ENCODE measurements at regions not wholly inside any gene's neighbourhood (a gene's known extent, or its start where the extent isn't known, plus 50 kb on each side); places are given as distances from the start of the nearest gene placed in this dataset.

- DNase-seq, result no peak
Measured at GRCh38 chr5:104431981-104432380, 869.4 kb upstream of the NUDT12 start.

GRCh38 chr5:104431002-104431620 lies 868.5 kb upstream of the NUDT12 start:
- DNase-seq, result no peak

GRCh38 chr5:104429911-104430310 lies 867.3 kb upstream of the NUDT12 start:
- no peak for DNase-seq

- DNase-seq, result no peak
Measured at GRCh38 chr5:104421431-104421830, 858.8 kb upstream of the NUDT12 start.

- DNase-seq, result no peak
Measured at GRCh38 chr5:104418056-104418455, 855.5 kb upstream of the NUDT12 start.

- no peak for DNase-seq
Measured at GRCh38 chr5:104412649-104413240, 850.2 kb upstream of the NUDT12 start.

- DNase-seq, result no peak
Measured at GRCh38 chr5:104400941-104401340, 838.4 kb upstream of the NUDT12 start.

- no peak for DNase-seq
Measured at GRCh38 chr5:104385906-104386305, 823.3 kb upstream of the NUDT12 start.

GRCh38 chr5:104375345-104375744 lies 812.8 kb upstream of the NUDT12 start:
- DNase-seq, result no peak

GRCh38 chr5:104372796-104373195 lies 810.2 kb upstream of the NUDT12 start:
- no peak for DNase-seq

- no peak for DNase-seq
Measured at GRCh38 chr5:104372376-104372775, 809.8 kb upstream of the NUDT12 start.

- DNase-seq, result no peak
Measured at GRCh38 chr5:104370523-104370922, 807.9 kb upstream of the NUDT12 start.

GRCh38 chr5:104367978-104368377 lies 805.4 kb upstream of the NUDT12 start:
- no peak for DNase-seq

- no peak for DNase-seq
Measured at GRCh38 chr5:104363567-104363966, 801.0 kb upstream of the NUDT12 start.

- DNase-seq, result no peak
Measured at GRCh38 chr5:104361932-104362331, 799.3 kb upstream of the NUDT12 start.

GRCh38 chr5:104355350-104355749 lies 792.8 kb upstream of the NUDT12 start:
- DNase-seq, result no peak

GRCh38 chr5:104353371-104353770 lies 790.8 kb upstream of the NUDT12 start:
- DNase-seq, result no peak

- DNase-seq, result no peak
Measured at GRCh38 chr5:104352954-104353353, 790.4 kb upstream of the NUDT12 start.

GRCh38 chr5:104347119-104347708 lies 784.6 kb upstream of the NUDT12 start:
- DNase-seq, result no peak

GRCh38 chr5:104345222-104346016 lies 782.8 kb upstream of the NUDT12 start:
- DNase-seq, result no peak

- no peak for DNase-seq
Measured at GRCh38 chr5:104344809-104345208, 782.2 kb upstream of the NUDT12 start.

- DNase-seq, result no peak
Measured at GRCh38 chr5:104327801-104328200, 765.2 kb upstream of the NUDT12 start.

- DNase-seq, result no peak
Measured at GRCh38 chr5:104326966-104327365, 764.4 kb upstream of the NUDT12 start.

GRCh38 chr5:104325356-104325755 lies 762.8 kb upstream of the NUDT12 start:
- DNase-seq, result no peak

Measured in DMS79 treated with DMSO at 0.1 percent for 48 hours (cell line).